ENCODE measurements at regions not wholly inside any gene's neighbourhood (a gene's known extent, or its start where the extent isn't known, plus 50 kb on each side); places are given as distances from the start of the nearest gene placed in this dataset.

DNA sequence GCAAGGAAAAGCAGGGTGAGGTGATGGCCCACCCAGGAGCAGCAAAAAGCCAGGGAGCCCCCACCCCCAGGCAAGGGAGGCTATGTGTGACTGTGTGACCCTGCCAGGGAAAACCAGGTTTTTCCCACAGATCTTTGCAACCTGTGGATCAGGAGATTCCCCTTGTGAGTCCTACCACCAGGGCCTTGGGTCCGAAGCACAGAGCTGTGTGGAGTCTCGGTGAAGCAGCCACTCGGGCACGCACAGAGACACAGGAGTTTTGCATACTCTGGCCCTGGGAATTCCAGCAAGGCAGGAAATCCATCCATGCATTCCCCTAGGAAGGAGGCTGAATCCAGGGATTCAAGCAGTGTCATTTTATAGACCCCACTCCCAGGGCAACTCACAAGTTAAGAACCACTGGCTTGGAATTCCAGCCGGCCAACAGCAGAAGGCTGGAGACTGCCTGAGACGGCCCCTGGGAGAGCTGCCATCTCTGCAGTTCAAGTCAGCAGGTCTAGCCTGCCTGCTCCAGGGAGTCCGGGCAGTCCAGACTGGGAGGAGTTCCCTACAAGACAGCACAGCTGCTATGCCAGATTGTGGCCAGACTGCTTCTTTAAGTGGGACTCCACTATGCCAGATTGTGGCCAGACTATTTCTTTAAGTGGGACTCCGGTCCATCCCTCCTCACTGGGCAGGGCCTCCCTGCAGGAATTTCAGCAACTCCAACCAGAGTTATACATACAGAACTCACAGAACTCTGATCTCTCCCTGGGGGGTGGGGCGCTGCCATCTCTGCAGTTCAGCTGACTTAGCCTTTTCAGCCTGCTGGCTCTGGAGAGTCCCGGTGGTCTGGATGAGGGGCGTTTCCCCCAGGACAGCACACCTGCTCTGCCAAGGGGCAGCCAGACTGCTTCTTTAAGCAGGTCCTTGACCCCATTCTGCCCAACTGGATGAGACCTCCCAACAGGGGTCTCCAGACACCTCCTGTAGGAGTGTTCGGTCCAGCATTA is 85.1 kb upstream of the ADAD1 start:
- no peak for TF ChIP-seq POLR2AphosphoS5 (IDR thresholded peaks at IDR 0.05)
- TF ChIP-seq, protein P1, sequence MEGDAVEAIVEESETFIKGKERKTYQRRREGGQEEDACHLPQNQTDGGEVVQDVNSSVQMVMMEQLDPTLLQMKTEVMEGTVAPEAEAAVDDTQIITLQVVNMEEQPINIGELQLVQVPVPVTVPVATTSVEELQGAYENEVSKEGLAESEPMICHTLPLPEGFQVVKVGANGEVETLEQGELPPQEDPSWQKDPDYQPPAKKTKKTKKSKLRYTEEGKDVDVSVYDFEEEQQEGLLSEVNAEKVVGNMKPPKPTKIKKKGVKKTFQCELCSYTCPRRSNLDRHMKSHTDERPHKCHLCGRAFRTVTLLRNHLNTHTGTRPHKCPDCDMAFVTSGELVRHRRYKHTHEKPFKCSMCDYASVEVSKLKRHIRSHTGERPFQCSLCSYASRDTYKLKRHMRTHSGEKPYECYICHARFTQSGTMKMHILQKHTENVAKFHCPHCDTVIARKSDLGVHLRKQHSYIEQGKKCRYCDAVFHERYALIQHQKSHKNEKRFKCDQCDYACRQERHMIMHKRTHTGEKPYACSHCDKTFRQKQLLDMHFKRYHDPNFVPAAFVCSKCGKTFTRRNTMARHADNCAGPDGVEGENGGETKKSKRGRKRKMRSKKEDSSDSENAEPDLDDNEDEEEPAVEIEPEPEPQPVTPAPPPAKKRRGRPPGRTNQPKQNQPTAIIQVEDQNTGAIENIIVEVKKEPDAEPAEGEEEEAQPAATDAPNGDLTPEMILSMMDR (IDR thresholded peaks at IDR 0.05 in 8 of 11, conservative IDR thresholded peaks at IDR 0.05 in 3 of 11): no peak
- TF ChIP-seq POLR2A (IDR thresholded peaks at IDR 0.05): no peak

Data from spleen (tissue), 7 donors.